ENCODE measurements at regions not wholly inside any gene's neighbourhood (a gene's known extent, or its start where the extent isn't known, plus 50 kb on each side); places are given as distances from the start of the nearest gene placed in this dataset.

GRCh38 chr1:90781534-90781933, 64.4 kb upstream of the BARHL2 start:
- TF ChIP-seq CTCF (optimal IDR thresholded peaks at IDR 0.05 in 1 of 3, IDR thresholded peaks at IDR 0.05 in 1 of 3, conservative IDR thresholded peaks at IDR 0.05 in 1 of 3; ENCODE audit: extremely low read depth in 1 of 3, insufficient read depth in 2 of 3, low read length in 3 of 3) (no peak), EZH2 (IDR thresholded peaks at IDR 0.05; ENCODE audit: low read length) (no peak)

Measured in keratinocyte (primary cell).